HuH-7.5 (cell line): ENCODE measurements at regions not wholly inside any gene's neighbourhood (a gene's known extent, or its start where the extent isn't known, plus 50 kb on each side); places are given as distances from the start of the nearest gene placed in this dataset.
"Not testable (repeated sequence)": the region's sequence is repeated elsewhere in the genome, so short reads cannot be mapped to it uniquely, and the experiment has no call there.

ENCODE experiments used
- DNase-seq: peaks from one replicate; pipeline ENCODE4 v3.0.0; 2011; ENCODE audit warnings: low spot score

DNA sequence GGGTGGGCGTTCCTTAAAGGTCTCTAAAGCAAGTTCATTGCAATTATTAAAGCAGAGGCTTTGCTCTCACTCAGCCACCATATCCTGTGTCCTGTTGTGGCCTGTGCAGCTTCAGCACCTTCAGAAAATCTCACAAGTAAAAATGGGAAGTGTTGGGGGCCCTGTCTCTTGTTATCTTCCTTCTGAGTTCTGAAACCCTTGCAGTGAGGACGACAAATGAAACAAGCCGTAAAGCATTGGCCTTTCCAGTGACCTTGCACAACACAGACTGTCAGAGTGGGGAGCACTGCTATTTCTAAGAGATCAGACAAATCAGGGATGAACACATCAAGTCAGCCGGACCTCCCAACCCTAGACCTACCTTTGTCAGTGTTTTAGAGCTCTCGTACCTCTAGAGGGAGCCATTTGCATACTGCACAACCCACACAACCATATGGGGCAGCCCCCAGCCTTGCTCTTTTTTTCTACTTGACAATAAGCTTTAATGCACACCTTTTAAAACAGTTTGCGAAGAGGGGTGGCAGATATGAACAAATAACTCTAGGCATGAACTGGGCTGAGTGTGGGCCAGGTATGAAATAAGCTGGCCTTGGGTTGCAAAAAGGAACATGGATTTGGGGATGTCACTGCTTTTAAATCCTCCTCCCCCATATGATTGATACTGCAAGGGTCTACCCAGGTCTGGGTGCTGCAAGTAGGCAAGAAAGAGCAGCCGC, 89.8 kb downstream of the KATNIP start:
- DNase-seq = peak; percentile 40

DNA sequence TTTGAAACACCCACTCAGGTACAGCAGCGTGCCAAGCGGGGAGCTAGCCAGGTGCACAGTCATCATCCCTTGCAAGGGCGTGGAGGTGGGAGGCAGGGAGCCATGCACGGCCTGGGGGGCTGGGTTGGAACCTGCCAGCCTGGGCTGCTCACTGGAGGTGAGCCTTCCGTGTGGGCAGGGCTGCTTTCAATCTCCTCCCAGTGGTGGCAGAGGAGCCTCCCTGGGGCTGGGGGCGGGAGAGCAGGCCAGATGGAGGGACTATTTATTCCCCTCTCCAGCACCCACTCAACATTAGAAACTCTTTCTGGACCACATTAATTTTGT, 90.3 kb downstream of the KATNIP start:
- no peak for DNase-seq

DNA sequence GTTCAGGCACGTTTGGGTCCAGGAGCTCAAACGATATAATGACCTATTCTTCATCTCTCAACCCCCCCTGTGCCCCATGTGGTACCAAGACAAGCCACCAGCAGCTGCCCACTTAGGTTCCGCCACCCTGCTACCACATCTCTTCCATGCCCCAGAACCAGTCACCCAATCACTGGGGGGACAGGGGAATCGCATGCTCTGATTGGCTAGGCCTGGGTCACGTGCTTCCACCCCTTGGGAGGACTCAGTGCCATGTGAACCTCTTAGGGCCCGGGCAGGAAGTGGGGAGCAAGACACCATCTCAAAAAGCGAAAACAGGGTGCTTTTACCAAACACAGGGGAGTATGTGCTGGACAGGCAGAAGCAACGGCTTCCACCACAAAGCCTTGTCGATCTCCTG, 91.3 kb downstream of the KATNIP start:
- DNase-seq = no peak

DNA sequence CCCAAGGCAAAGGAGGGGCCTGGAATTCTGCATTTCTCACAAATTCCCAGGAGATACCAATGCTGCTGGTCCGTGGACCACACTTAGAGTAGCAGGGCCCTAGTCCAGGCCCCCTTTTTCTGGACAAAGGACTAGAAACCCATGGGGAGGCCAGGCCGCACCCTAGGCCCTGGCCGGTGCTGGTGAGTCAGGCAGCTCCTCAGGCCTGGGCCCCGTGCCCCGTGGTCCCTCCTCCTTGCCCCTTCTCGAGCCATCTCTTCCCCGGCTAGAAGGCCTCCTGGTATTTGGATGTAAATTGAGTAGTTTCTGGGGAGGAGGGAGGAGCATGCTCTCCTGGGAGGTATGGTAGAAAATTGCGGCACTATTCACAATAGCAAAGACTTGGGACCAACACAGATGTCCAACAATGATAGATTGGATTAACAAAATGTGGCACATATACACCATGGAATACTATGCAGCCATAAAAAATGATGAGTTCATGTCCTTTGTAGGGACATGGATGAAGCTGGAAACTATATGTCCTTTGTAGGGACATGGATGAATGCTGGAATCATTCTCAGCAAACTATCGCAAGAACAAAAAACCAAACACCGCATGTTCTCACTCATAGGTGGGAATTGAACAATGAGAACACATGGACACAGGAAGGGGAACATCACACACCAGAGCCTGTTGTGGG, 91.9 kb downstream of the KATNIP start:
- DNase-seq = not testable (repeated sequence)

DNA sequence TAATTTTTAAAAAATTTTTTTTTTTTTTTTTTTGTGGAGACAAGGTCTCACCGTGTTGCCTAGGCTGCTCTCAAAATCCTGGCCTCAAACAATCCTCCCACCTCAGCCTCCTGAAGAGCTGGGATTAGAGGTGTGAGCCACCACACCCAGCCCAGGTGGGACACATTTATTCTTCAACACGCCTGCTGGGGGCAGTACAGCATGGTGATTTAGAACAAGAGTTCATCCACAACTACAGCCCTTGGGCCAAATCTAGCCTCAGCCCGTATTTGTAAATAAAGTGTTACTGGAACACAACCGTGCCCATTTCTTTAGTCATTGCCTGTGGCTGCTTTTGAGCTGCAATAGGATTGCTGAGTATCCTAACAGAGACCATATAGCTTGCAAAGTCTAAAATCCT, 92.8 kb downstream of the KATNIP start:
- DNase-seq = no peak

DNA sequence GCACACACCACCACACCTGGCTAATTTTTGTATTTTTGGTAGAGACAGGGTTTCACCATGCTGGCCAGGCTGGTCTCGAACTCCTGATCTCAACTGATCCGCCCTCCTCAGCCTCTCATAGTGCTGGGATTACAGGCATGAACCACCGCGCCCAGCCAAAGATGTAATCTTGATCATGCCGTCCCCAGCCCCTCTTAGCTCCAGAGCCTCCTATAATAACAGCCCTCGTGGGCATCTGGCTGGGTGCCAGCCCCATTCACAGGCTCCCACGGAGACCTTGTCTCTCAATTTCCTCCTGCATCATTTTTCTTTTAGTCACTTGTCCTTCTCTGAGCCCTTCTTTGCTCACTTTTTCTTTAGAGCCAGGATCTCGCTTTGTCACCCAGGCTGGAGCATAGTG, 94.2 kb downstream of the KATNIP start:
- no peak for DNase-seq

DNA sequence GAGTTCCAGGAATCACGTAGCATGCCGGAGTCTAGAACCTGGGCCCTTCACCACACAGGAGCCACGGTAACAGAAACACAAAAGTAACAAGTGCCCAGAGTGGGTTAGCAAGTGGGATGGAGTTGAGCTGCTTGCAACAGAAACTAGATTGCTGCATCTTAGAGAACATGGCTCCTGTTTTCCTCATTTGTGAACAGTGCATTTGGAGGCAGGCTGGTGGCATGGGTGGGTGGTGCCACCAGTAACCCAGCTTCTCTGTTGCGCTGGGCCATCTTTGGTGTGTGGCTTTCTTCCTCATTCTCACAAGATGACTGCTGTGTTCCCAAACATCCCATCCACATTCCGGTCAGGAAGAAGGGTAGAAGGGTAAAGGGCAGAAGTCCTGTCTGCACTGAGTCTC, 95.5 kb downstream of the KATNIP start:
- DNase-seq = no peak

DNA sequence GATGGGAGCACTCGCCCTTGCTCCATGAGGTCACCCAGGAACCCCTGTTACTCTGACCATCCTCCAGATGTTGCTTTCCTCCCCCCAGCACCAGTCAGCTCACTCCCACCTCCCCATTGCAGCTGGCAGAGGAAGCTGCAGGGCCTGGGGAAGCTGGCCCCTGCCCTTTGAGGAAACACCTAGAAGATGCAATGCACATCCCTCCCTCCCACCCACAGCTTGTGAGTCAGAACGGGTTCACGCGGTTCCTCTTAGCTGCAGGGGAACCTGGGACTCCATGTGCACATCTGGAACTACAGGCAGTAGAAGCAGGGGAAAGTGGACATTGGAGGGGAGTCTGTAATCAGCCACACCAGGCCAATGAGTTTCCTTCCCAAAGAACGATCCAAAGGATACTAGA, 96.9 kb downstream of the KATNIP start:
- no peak for DNase-seq

DNA sequence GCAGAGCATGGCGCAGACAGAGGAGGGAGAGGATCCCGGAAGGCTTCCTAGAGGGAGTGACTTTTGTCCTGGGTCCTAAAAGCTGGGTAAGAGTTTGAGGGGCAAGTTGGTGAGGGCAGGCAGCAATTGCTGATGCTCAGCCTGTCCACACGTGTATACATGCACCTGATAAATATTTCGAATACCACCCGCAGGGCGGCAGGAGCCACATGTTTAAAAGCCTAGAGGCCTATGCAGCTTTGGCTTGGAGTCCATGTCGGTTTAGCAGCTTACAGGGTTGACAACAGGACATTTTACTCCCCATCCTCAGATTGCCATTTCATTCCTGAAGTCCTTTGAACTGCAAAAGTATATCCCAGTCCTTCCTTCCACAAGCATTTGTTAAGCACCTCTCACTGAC, 99.1 kb downstream of the KATNIP start:
- DNase-seq = no peak

DNA sequence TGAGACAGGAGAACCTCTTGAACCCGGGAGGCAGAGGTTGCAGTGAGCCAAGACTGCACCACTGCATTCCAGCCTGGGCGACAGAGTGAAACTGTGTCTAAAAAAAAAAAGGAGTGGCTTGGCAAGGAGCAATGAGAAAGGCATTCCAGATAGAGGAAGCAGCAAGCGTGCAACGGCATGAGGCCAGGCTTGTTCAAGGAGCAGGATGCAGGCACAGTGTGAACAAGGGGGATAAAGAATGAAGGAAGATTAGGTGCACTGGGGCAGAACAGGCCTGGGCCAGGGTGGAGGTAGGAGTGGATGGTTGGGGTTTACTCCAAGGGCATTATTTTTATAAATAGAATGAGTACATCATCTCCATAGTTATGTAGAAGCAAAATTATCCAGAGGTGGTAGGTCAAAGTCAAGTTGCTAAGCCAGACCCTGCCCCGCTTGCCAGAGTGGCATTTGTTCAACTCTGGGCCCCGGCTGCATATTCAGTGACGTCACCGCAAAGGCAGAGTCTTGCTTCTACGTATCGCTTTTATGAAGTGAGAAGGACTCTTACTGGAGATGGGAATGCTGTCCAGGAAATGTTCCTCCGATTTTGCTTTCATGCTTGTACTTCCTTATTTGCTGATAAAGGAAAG, 100.2 kb downstream of the KATNIP start:
- no peak for DNase-seq

DNA sequence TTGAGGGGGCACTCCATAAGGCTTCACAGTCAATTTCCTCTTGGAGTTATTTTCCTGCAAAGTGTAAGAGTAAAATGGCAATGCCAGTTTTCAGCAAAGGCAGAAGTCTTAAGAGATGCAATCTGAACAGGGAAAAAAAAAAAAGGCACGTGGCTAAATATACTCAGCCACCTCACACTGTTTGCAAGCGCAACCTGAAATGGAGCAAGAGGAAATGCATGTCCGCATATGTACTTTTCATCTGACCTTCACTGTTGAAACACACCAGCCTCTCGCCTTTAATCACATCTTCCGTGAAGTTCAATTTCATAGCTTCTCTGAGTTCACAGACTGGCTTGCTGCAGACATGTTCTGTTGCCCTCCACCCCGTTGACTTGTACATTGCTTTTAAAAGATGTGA, 101.4 kb downstream of the KATNIP start:
- DNase-seq = no peak

DNA sequence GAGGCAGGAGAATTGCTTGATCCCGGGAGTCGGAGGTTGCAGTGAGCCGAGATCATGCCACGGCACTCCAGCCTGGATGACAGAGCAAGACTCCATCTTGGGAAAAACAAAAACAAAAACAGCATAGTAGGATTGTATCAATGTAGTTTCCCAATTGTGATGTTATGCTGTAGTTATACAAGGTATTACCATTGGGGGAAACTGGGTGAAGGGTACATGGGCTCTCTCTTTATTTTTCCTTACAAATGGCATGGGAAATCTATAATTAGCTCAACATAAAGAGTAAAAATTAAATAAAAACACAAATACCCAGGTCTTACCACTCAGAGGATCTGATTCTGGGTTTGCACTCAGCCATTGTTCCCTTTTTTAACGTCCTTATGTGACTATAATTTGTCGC, 107.9 kb downstream of the KATNIP start:
- DNase-seq = no peak

DNA sequence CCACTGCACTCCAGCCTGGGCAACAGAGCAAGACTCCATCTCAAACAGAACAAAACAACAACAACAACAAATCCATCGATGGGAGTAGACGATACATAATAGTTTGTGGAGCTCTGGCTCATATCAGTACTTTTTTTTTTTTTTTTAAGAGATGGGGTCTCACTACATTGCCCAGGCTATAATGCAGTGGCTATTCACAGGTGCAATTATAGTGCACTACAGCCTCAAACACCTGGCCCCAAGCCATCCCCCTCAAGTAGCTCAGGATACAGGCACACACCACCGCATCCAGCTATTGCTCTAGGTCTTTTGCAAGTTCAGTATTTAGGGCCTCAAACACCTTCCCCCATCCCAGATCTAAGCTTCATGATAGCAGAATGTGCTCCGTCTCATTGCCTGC, 110.6 kb downstream of the KATNIP start:
- no peak for DNase-seq

DNA sequence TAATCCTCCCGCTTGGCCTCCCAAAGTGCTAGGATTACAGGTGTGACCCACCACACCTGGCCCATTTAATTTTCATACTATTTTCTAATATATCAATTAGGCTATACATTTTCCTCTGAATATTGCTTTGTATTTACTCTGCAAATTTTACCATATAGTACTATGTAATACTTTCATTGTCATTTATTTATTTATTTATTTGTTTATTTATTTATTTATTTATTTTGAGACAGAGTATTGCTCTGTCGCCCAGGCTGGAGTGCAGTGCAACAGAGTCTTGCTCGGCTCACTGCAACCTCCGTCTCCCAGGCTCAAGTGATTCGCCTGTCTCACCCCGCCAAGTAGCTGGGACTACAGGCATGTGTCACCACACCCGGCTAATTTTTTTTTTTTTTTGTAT, 113.3 kb downstream of the KATNIP start:
- not testable (repeated sequence) for DNase-seq

DNA sequence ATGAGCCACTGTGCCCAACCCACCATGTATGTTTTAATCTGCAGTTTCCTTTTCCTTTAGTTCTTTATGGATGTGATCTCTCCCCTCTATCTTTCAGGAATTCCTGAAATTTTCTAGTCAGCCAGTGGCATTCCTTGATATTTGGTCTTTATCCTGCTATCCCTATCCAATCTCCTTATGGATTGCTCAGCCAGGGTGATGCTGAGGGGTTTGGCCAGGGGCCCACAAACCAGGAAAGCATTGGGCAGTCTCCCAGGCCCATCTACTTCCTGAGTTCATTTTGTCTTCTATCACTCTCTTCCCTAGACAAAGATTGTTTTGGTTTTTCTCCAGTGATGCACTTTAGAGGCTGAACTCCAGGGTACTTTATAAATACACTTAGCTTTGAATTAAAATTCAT, 115.9 kb downstream of the KATNIP start:
- DNase-seq = no peak

DNA sequence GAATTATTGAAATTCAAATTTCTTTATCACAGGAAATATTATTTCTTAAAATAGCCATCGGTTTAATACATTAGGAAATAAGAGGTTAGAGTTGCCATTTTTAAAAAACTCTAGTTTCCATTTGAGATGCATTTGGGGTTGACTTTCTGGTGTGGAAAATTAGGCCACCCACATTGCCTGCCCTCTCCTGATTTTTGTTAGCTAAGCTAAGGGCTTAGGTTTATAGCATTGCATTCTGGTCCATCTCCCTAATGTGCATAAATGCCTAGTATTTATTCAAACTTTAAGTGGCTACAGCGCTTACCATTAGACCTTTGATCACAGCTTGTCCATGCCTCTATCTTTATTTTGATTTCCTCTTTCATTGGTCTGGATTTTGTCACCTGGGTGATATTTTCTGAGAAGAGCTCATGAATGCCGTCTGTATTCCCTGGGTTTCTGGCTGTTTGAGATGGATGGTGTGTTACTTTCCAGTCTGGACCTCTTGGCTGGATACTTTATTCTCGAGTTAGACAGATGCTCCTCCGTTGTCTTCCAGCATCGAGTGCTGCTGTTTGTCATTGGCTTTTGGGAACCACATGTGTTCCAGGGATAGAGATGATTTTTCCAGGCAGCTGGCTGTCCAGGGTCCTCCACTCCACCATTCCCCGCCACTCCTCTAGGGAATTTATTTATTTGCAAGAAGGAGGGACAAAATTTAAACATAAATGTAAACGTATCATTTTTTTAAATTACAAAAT, 120.3 kb downstream of the KATNIP start:
- no peak for DNase-seq

DNA sequence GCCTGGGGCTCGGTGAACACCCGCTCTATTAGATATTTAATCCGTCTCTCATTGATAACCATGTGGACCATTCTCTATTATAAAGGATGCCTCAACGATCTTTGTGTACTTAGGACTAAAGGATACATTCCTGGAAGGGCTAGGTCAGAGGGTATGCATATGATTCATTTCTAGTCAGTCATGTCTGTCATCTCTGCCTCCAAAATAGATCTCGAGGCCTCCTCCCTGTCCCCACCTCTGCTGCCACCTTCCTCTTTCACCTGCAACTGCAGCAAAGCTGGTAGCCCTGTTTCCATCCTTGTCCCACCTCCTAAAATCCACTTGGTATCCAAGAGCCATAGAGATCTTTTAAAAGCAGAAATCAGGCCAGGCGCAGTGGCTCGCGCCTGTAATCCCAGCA, 121.5 kb downstream of the KATNIP start:
- no peak for DNase-seq

DNA sequence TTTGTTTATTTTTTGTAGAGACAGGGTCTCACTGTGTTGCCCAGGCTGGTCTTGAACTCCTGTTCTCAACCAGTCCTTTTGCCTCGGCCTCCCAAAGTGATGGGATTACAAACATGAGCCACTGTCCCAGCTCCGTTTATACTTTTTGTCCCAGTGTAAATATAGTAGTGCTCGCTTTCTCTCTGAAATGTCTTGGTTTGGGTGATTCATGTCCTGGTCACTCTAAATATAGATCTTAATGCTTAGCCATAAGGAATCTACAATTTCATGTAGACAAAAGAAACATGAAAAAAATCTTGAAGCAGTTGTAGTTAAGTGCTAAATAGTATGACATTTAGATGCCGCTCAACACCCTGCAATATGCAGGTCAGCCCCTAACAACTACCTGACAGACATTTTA, 126.9 kb downstream of the KATNIP start:
- DNase-seq = no peak

DNA sequence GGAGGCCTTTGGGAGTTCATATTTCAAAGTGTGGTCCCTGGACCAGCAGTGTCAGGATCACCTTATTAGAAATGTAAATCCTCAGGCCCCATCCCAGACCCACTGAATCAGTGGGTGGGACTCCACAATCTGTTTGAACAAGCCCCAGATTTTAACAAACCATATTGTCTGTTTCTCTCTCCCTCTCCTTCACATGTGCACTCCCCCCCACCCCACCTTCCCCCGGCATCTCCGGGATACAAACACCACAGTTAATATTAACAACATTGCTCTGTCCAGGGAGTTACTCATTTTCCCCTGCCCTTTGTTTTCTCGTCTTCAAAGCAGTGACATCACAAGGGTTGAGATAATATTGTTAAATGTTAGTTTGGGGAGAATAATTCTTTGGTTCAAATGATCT, 127.3 kb downstream of the KATNIP start:
- no peak for DNase-seq

DNA sequence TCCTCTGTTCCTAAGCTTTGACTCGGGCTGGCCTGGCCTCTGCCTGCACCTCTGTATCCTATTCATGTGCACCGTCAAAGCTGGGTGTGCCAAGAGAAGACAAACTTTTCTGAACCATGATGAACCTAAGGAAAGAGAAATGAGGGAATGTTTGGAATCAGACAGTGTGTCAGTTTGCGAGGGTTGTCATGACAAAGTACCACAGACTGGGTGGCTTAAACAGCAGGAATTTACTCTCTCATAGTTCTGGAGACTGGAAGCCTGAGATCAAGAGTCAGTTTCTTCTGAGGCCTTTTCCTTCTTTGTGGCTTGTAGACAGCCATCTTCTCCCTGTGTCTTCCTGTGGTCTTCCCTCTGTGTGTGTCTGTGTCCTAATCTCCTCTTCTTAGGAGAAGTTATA, 129.0 kb downstream of the KATNIP start:
- DNase-seq = no peak

DNA sequence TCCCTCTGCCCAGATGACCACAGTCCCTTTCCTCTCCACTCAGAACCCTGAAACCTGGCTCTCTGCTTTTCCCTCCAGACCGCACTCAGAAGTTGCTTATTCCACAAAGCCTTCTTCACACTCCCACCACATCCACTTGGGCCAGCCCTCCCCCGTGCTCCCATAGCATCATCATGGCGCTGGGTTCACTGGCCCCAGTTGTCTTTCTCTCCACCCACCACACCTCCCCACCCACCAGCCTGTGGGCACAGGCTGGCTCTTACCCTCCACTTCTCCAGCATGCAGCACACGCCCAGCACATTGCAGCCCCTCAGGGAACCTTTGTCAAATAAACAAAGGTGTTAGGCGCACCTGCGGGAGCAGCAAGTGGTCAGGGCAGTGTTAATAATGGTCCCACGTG, 130.0 kb downstream of the KATNIP start:
- no peak for DNase-seq

DNA sequence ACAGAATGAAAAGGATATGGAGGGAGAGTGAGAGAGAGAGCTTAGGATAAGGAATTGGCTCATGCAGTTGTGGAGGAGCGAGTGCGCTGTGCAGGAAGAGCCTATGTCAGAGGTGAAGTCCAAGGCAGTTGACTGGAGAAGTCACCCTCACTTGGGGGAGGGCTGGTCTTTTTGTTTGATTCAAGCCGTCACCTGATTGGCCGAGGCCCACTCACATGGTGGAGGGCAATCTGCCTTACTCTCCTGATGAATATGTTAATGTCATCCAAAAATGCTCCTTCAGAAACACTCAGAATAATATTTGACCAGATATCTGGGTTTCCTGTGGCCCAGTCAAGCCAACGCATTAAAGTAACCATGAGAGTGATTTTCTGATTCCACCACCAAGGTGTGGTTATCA, 131.7 kb downstream of the KATNIP start:
- DNase-seq = no peak

DNA sequence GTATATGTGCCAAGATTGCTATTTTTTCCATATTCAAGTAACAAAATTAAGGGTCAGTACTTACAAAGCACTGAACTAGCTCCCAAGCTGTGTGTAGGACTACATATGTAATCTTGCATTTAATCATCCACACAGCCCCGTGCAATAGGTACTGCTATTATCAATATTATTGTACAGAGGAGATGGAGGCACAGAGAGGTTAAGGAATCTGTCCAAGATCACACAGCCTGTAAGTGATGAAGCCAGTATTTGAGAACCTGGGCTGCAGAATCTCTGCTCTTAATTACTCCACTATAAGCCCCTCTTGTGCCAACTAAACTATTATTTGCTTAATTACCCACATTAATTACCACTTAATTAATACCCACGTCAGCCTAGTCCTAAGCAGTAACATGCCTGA, 134.1 kb downstream of the KATNIP start:
- DNase-seq = no peak
